ENCODE measurements at regions not wholly inside any gene's neighbourhood (a gene's known extent, or its start where the extent isn't known, plus 50 kb on each side); places are given as distances from the start of the nearest gene placed in this dataset.

GRCh38 chr5:53318303-53318702 lies 162.1 kb upstream of the FST start:
- Histone ChIP-seq H3K9me3 (replicated peaks; ENCODE audit: low read length) (no peaks in the 10 kb centered on the region), H3K4me2 (ENCODE audit: low read length) (no peak overlapping the region), H3K9ac (ENCODE audit: low read depth, low read length) (no peak overlapping the region), H3K36me3 (ENCODE audit: insufficient read depth, low read length) (no peaks in the 10 kb centered on the region), H3K4me3 (ENCODE audit: low read length) (no peak overlapping the region), H3K27me3 (ENCODE audit: control insufficient read depth, insufficient read depth, low read length) (no peaks in the 10 kb centered on the region), H3K4me1 (ENCODE audit: control insufficient read depth, insufficient read depth, low read length) (peaks cover 15% of the 10 kb centered on the region)

GRCh38 chr5:53319315-53319714 lies 161.1 kb upstream of the FST start:
- no peak overlapping the region for H3K9ac ChIP-seq (ENCODE audit: low read depth, low read length)

GRCh38 chr5:53321073-53321472 lies 159.4 kb upstream of the FST start:
- Histone ChIP-seq H3K27me3 (ENCODE audit: control insufficient read depth, insufficient read depth, low read length) (no peaks in the 10 kb centered on the region), H3K4me1 (ENCODE audit: control insufficient read depth, insufficient read depth, low read length) (peaks cover 29% of the 10 kb centered on the region), H3K4me3 (ENCODE audit: low read length) (no peak overlapping the region), H3K9me3 (replicated peaks; ENCODE audit: low read length) (no peaks in the 10 kb centered on the region), H3K36me3 (ENCODE audit: insufficient read depth, low read length) (no peaks in the 10 kb centered on the region), H3K9ac (ENCODE audit: low read depth, low read length) (no peak overlapping the region), H3K4me2 (ENCODE audit: low read length) (no peak overlapping the region)

More at GRCh38 chr5:53319315-53319714, 161.1 kb upstream of the FST start:
- Histone ChIP-seq H3K36me3 (ENCODE audit: insufficient read depth, low read length) (no peaks in the 10 kb centered on the region), H3K4me1 (ENCODE audit: control insufficient read depth, insufficient read depth, low read length) (peaks cover 25% of the 10 kb centered on the region), H3K27me3 (ENCODE audit: control insufficient read depth, insufficient read depth, low read length) (no peaks in the 10 kb centered on the region), H3K4me3 (ENCODE audit: low read length) (no peak overlapping the region), H3K4me2 (ENCODE audit: low read length) (no peak overlapping the region), H3K9me3 (replicated peaks; ENCODE audit: low read length) (no peaks in the 10 kb centered on the region)

GRCh38 chr5:53321721-53322120 lies 158.7 kb upstream of the FST start:
- Histone ChIP-seq H3K9me3 (replicated peaks; ENCODE audit: low read length) (no peaks in the 10 kb centered on the region), H3K4me3 (ENCODE audit: low read length) (no peak overlapping the region), H3K4me2 (ENCODE audit: low read length) (no peak overlapping the region)

GRCh38 chr5:53322257-53322656 lies 158.2 kb upstream of the FST start:
- Histone ChIP-seq H3K4me1 (ENCODE audit: control insufficient read depth, insufficient read depth, low read length) (peaks cover 37% of the 10 kb centered on the region), H3K36me3 (ENCODE audit: insufficient read depth, low read length) (no peaks in the 10 kb centered on the region), H3K9ac (ENCODE audit: low read depth, low read length) (no peak overlapping the region), H3K9me3 (replicated peaks; ENCODE audit: low read length) (no peaks in the 10 kb centered on the region), H3K4me3 (ENCODE audit: low read length) (no peak overlapping the region), H3K27me3 (ENCODE audit: control insufficient read depth, insufficient read depth, low read length) (no peaks in the 10 kb centered on the region), H3K4me2 (ENCODE audit: low read length) (no peak overlapping the region)

More at GRCh38 chr5:53321721-53322120, 158.7 kb upstream of the FST start:
- Histone ChIP-seq H3K9ac (ENCODE audit: low read depth, low read length) (no peak overlapping the region), H3K36me3 (ENCODE audit: insufficient read depth, low read length) (no peaks in the 10 kb centered on the region), H3K27me3 (ENCODE audit: control insufficient read depth, insufficient read depth, low read length) (no peaks in the 10 kb centered on the region), H3K4me1 (ENCODE audit: control insufficient read depth, insufficient read depth, low read length) (peaks cover 35% of the 10 kb centered on the region)

GRCh38 chr5:53323511-53323910 lies 156.9 kb upstream of the FST start:
- no peaks in the 10 kb centered on the region for H3K27me3 ChIP-seq (ENCODE audit: control insufficient read depth, insufficient read depth, low read length)
- no peak overlapping the region for H3K4me3 ChIP-seq (ENCODE audit: low read length)
- no peaks in the 10 kb centered on the region for H3K9me3 ChIP-seq (replicated peaks; ENCODE audit: low read length)
- peaks cover 37% of the 10 kb centered on the region for H3K4me1 ChIP-seq (ENCODE audit: control insufficient read depth, insufficient read depth, low read length)
- no peak overlapping the region for H3K4me2 ChIP-seq (ENCODE audit: low read length)
- H3K9ac ChIP-seq (ENCODE audit: low read depth, low read length) = no peak overlapping the region
- H3K36me3 ChIP-seq (ENCODE audit: insufficient read depth, low read length) = no peaks in the 10 kb centered on the region

DNA sequence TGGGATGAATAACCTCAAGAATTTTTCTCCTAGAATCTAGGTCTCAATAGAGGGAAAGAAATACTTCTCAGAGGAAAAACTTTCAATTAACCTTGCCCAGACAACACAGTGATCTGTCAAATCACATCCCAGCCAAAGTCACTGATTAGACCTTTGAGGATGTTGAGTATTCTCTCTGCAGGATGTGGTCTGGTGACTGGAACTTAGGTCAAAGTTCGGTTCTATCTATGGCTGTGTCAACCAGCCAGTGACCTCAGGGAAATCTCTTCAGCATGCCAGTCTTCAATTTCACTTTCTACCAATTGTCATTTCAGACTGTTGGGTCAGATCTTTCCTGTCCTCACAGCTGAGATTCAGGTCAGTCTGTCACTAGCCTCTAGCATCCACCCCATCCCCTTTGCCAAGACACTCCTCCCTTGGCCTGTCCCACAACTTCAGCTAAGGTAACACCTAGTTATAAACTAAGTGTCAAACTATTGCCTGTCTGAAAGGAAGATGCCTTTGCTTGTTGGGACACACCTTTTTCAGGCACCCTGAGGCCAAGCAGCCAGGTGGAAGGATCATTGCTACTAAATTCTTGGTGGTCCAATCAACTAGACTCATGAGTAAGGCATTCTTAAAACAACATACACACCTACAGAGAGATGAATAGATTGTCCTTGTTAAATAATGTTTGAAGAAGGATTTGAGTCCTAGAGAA lies 156.3 kb upstream of the FST start:
- peaks cover 37% of the 10 kb centered on the region for H3K4me1 ChIP-seq (ENCODE audit: control insufficient read depth, insufficient read depth, low read length)
- H3K4me2 ChIP-seq (ENCODE audit: low read length) = peak overlapping the region; percentile 7
- no peaks in the 10 kb centered on the region for H3K9me3 ChIP-seq (replicated peaks; ENCODE audit: low read length)
- no peak overlapping the region for H3K4me3 ChIP-seq (ENCODE audit: low read length)
- no peaks in the 10 kb centered on the region for H3K36me3 ChIP-seq (ENCODE audit: insufficient read depth, low read length)
- no peaks in the 10 kb centered on the region for H3K27me3 ChIP-seq (ENCODE audit: control insufficient read depth, insufficient read depth, low read length)
- H3K9ac ChIP-seq (ENCODE audit: low read depth, low read length) = no peak overlapping the region

- H3K9ac ChIP-seq (ENCODE audit: low read depth, low read length) = no peak overlapping the region
- H3K4me1 ChIP-seq (ENCODE audit: control insufficient read depth, insufficient read depth, low read length) = peaks cover 36% of the 10 kb centered on the region
- H3K27me3 ChIP-seq (ENCODE audit: control insufficient read depth, insufficient read depth, low read length) = no peaks in the 10 kb centered on the region
- H3K4me2 ChIP-seq (ENCODE audit: low read length) = peak overlapping the region; percentile 17
- no peaks in the 10 kb centered on the region for H3K36me3 ChIP-seq (ENCODE audit: insufficient read depth, low read length)
- H3K4me3 ChIP-seq (ENCODE audit: low read length) = no peak overlapping the region
- H3K9me3 ChIP-seq (replicated peaks; ENCODE audit: low read length) = no peaks in the 10 kb centered on the region
These were observed 153.8 kb upstream of the FST start for GRCh38 chr5:53326424-53327153.

GRCh38 chr5:53327811-53328334 lies 152.6 kb upstream of the FST start:
- Histone ChIP-seq H3K4me1 (ENCODE audit: control insufficient read depth, insufficient read depth, low read length) (peaks cover 41% of the 10 kb centered on the region), H3K9me3 (replicated peaks; ENCODE audit: low read length) (no peaks in the 10 kb centered on the region), H3K36me3 (ENCODE audit: insufficient read depth, low read length) (no peaks in the 10 kb centered on the region), H3K27me3 (ENCODE audit: control insufficient read depth, insufficient read depth, low read length) (no peaks in the 10 kb centered on the region), H3K9ac (ENCODE audit: low read depth, low read length) (no peak overlapping the region), H3K4me2 (ENCODE audit: low read length) (no peak overlapping the region), H3K4me3 (ENCODE audit: low read length) (no peak overlapping the region)

DNA sequence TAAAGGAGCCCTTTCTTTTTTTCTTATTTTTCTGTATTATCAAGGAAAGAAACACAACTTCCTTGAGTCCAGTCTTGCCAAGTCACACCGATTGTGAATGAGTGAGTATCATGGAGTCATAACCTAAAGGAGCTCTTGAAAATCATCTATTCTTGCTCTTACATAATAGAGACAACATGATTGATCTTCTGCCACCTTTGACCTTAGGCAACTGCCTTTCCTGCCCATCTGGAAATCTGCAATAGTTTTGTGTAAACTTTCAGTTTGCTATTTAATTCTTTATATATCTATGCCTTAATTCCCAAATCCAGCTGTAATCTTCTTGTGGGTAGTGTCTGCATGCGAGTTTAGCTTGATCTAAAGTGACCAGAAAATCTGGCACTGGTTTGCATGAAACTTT lies 149.9 kb upstream of the FST start:
- H3K9me3 ChIP-seq (replicated peaks; ENCODE audit: low read length) = no peaks in the 10 kb centered on the region
- H3K27me3 ChIP-seq (ENCODE audit: control insufficient read depth, insufficient read depth, low read length) = no peaks in the 10 kb centered on the region
- H3K9ac ChIP-seq (ENCODE audit: low read depth, low read length) = no peak overlapping the region
- H3K4me3 ChIP-seq (ENCODE audit: low read length) = no peak overlapping the region
- H3K36me3 ChIP-seq (ENCODE audit: insufficient read depth, low read length) = no peaks in the 10 kb centered on the region
- H3K4me1 ChIP-seq (ENCODE audit: control insufficient read depth, insufficient read depth, low read length) = peaks cover 56% of the 10 kb centered on the region
- H3K4me2 ChIP-seq (ENCODE audit: low read length) = no peak overlapping the region

GRCh38 chr5:53331463-53331862 lies 149.0 kb upstream of the FST start:
- Histone ChIP-seq H3K4me1 (ENCODE audit: control insufficient read depth, insufficient read depth, low read length) (peaks cover 51% of the 10 kb centered on the region), H3K4me3 (ENCODE audit: low read length) (no peak overlapping the region), H3K4me2 (ENCODE audit: low read length) (no peak overlapping the region), H3K36me3 (ENCODE audit: insufficient read depth, low read length) (no peaks in the 10 kb centered on the region), H3K9me3 (replicated peaks; ENCODE audit: low read length) (no peaks in the 10 kb centered on the region), H3K27me3 (ENCODE audit: control insufficient read depth, insufficient read depth, low read length) (no peaks in the 10 kb centered on the region), H3K9ac (ENCODE audit: low read depth, low read length) (no peak overlapping the region)

Data from skeletal muscle satellite cell (primary cell).